ENCODE measurements at regions not wholly inside any gene's neighbourhood (a gene's known extent, or its start where the extent isn't known, plus 50 kb on each side); places are given as distances from the start of the nearest gene placed in this dataset.

DNA sequence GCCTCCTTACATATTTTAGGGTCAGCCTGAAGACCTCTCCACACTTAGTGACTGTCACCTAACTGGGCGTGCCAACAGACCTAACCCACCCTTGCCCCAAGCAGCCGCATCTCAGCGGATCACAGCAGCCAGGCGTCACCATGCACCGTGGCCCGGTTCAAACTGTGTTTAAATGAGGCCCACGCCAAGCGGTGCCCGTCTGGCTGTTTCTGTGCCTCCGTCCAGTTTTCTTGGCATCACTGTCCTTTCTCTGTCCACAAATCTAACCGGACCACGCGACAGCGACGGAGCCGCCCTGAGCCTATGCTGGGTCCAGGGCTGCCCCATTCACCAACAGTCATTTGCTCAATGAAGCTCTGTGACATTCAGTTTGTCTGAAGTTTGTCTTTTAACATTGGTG is 393.3 kb downstream of the THBS2 start:
- ChIA-PET CTCF (no interaction called here), POLR2A (ENCODE audit: unreplicated experiment) (no interaction called here)
- Histone ChIP-seq H4K20me1 (ENCODE audit: insufficient read depth, low read length) (no peaks in the 10 kb centered on the region), H3K14ac (replicated peaks; ENCODE audit: low read depth, low read length) (no peak overlapping the region), H2AK9ac (replicated peaks; ENCODE audit: low read depth, low read length, poor library complexity) (no peak overlapping the region), H3K36me3 (ENCODE audit: control insufficient read depth, insufficient read depth, low read length) (no peaks in the 10 kb centered on the region), H3K27ac (ENCODE audit: insufficient read depth, low read length) (no peak overlapping the region), H4K8ac (ENCODE audit: low read depth in 2 of 2, low read length in 2 of 2) (no peak overlapping the region), H4K5ac (ENCODE audit: low read depth, low read length) (no peak overlapping the region), H2AK5ac (ENCODE audit: low read depth, low read length) (no peak overlapping the region), H3K4me3 (ENCODE audit: insufficient read depth, low read depth, low read length) (no peak overlapping the region), H3K9me1 (ENCODE audit: insufficient read depth, low read length) (no peaks in the 10 kb centered on the region), H2BK5ac (ENCODE audit: low read depth, low read length, poor library complexity, severe bottlenecking) (no peak overlapping the region), H2BK20ac (ENCODE audit: low read depth, low read length) (no peak overlapping the region), H3K4ac (ENCODE audit: low read depth, low read length) (no peak overlapping the region), H4K91ac (ENCODE audit: insufficient read depth, low read depth, low read length) (no peak overlapping the region), H3K23ac (ENCODE audit: low read depth, low read length) (no peak overlapping the region), H2AFZ (replicated peaks; ENCODE audit: low read length, poor library complexity) (no peak overlapping the region), H2BK120ac (ENCODE audit: low read depth, low read length) (no peak overlapping the region), H3K27me3 (ENCODE audit: control insufficient read depth, insufficient read depth, low read length) (no peaks in the 10 kb centered on the region), H3K56ac (ENCODE audit: extremely low read depth, insufficient read depth, low read length) (no peak overlapping the region), H3K9ac (ENCODE audit: low read depth, low read length) (no peak overlapping the region), H3K9me3 (ENCODE audit: control insufficient read depth, insufficient read depth, low read length) (peaks cover 4% of the 10 kb centered on the region; the same call in 1 of the 2 replicates), H3K79me1 (ENCODE audit: low read depth in 1 of 2, low read length in 2 of 2) (no peaks in the 10 kb centered on the region), H2BK15ac (ENCODE audit: low read depth, low read length) (no peak overlapping the region), H3K4me2 (ENCODE audit: low read depth, low read length) (no peak overlapping the region), H3K18ac (ENCODE audit: low read depth, low read length) (no peak overlapping the region), H3K4me1 (ENCODE audit: control insufficient read depth, insufficient read depth, low read length) (no peaks in the 10 kb centered on the region)
- intact Hi-C loops (cut with micrococcal nuclease) = no loop called here
- TF ChIP-seq MAFK (IDR thresholded peaks at IDR 0.05; ENCODE audit: low read depth, low read length) = no peak
- dilution Hi-C loops (cut with HindIII; ENCODE audit: low sequenced_read_pairs, unreplicated experiment) = no loop called here
- no peak for DNase-seq
- BruUV-seq (replicated peaks) = no TSS peak
- 73% methylated on average over 9 of the region's 16 CpGs; no CpG with 5 or more reads in 1 of the 2 experiments for WGBS, 2 experiments (ENCODE audit: extremely low coverage in 2 of 2, insufficient read length in 1 of 2)
- ATAC-seq (ENCODE audit: low read depth) = no peak
- in situ Hi-C loops (cut with MboI; ENCODE audit: low sequenced_read_pairs) = no loop called here
